Liver (tissue), 8 donors: ENCODE measurements at regions not wholly inside any gene's neighbourhood (a gene's known extent, or its start where the extent isn't known, plus 50 kb on each side); places are given as distances from the start of the nearest gene placed in this dataset.

ENCODE experiments used
- DNase-seq: peaks from one replicate; pipeline ENCODE4 v3.0.0-alpha.2; 2017; ENCODE audit warnings: low spot score
- H3K27ac ChIP-seq, 2 donors: one replicate each; pipeline ENCODE4 v1.7.0; 2013; ENCODE audit warnings: inconsistent platforms in 2 of 2, low read length in 2 of 2, control low read depth in 1 of 2, low read depth in 1 of 2, mild to moderate bottlenecking in 1 of 2
- H3K27me3 ChIP-seq, 4 donors: one replicate each; pipeline versions ENCODE4 v1.6.1 to v1.7.0; 2013; ENCODE audit warnings: low read length in 3 of 4, inconsistent platforms in 1 of 4, mild to moderate bottlenecking in 1 of 4, moderate library complexity in 1 of 4; ENCODE audit not compliant: control insufficient read depth in 4 of 4, insufficient read depth in 4 of 4
- H3K36me3 ChIP-seq, 4 donors: one replicate each; pipeline versions ENCODE4 v1.6.1 to v1.7.0; 2013; ENCODE audit warnings: low read length in 3 of 4, mild to moderate bottlenecking in 3 of 4, low read depth in 1 of 4, moderate library complexity in 1 of 4; ENCODE audit not compliant: control insufficient read depth in 4 of 4, insufficient read depth in 3 of 4
- H3K4me1 ChIP-seq, 4 donors: one replicate each; pipeline versions ENCODE4 v1.6.1 to v1.7.0; 2013; ENCODE audit warnings: low read length in 3 of 4, mild to moderate bottlenecking in 3 of 4, moderate library complexity in 1 of 4; ENCODE audit not compliant: control insufficient read depth in 4 of 4, insufficient read depth in 4 of 4
- H3K4me3 ChIP-seq, 3 donors: one replicate each; pipeline versions ENCODE4 v1.6.1 to v1.7.0; 2013; ENCODE audit warnings: low read length in 3 of 3, control low read depth in 1 of 3, low read depth in 1 of 3, mild to moderate bottlenecking in 1 of 3
- H3K9ac ChIP-seq, 2 donors: one replicate each; pipeline ENCODE4 v1.7.0; 2013; ENCODE audit warnings: low read length in 2 of 2, mild to moderate bottlenecking in 2 of 2, moderate library complexity in 2 of 2, control low read depth in 1 of 2, low read depth in 1 of 2
- H3K9me3 ChIP-seq, 4 donors: one replicate each; pipeline versions ENCODE4 v1.6.1 to v1.7.0; 2013; ENCODE audit warnings: low read length in 3 of 4; ENCODE audit not compliant: control insufficient read depth in 4 of 4
- ATF3 ChIP-seq: IDR thresholded peaks from 2 replicates; pipeline ENCODE4 v1.6.1; 2016; ENCODE audit warnings: antibody characterized with exemption
- CTCF ChIP-seq: fragments of 150-350 bp; IDR thresholded peaks from 2 replicates; pipeline ENCODE4 v1.5.1; 2017; ENCODE audit warnings: improper control_type of control experiment, low read depth, low read length; ENCODE audit not compliant: missing input control
- EGR1 ChIP-seq, 2 donors: IDR thresholded peaks; 2 replicates each; pipeline ENCODE4 v1.6.1; 2016 to 2018; ENCODE audit warnings: antibody characterized with exemption in 2 of 2, low read depth in 2 of 2
- FOXA1 ChIP-seq: IDR thresholded peaks from 2 replicates; pipeline ENCODE4 v1.6.1; 2016; ENCODE audit warnings: antibody characterized with exemption
- FOXA2 ChIP-seq: IDR thresholded peaks from 2 replicates; pipeline ENCODE4 v1.6.1; 2016; ENCODE audit warnings: antibody characterized with exemption
- GABPA ChIP-seq, 2 donors: IDR thresholded peaks in 1 of 2; conservative IDR thresholded peaks in 1 of 2; 2 replicates each; pipeline ENCODE4 v1.6.1; 2016; ENCODE audit warnings: antibody characterized with exemption in 2 of 2, mild to moderate bottlenecking in 1 of 2, moderate library complexity in 1 of 2
- HNF4A ChIP-seq, 2 donors: conservative IDR thresholded peaks; 2 replicates each; pipeline ENCODE4 v1.6.1; 2016; ENCODE audit warnings: antibody characterized with exemption in 2 of 2, mild to moderate bottlenecking in 2 of 2
- HNF4G ChIP-seq: IDR thresholded peaks from 2 replicates; pipeline ENCODE4 v1.6.1; 2016; ENCODE audit warnings: antibody characterized with exemption
- JUND ChIP-seq, 2 donors: IDR thresholded peaks; 2 replicates each; pipeline ENCODE4 v1.6.1; 2016; ENCODE audit warnings: antibody characterized with exemption in 2 of 2
- MAX ChIP-seq: IDR thresholded peaks from 2 replicates; pipeline ENCODE4 v1.6.1; 2016; ENCODE audit warnings: antibody characterized with exemption
- NR2F2 ChIP-seq: IDR thresholded peaks from 2 replicates; pipeline ENCODE4 v1.6.1; 2016; ENCODE audit warnings: antibody characterized with exemption
- RAD21 ChIP-seq, 2 donors: IDR thresholded peaks; 2 replicates each; pipeline ENCODE4 v1.6.1; 2016; ENCODE audit warnings: antibody characterized with exemption in 2 of 2, mild to moderate bottlenecking in 2 of 2
- REST ChIP-seq: IDR thresholded peaks from 2 replicates; pipeline ENCODE4 v1.6.1; 2016; ENCODE audit warnings: antibody characterized with exemption, mild to moderate bottlenecking
- RXRA ChIP-seq, 2 donors: IDR thresholded peaks; 2 replicates each; pipeline ENCODE4 v1.6.1; 2017 to 2018; ENCODE audit warnings: antibody characterized with exemption in 2 of 2, mild to moderate bottlenecking in 1 of 2
- SP1 ChIP-seq: IDR thresholded peaks from 2 replicates; pipeline ENCODE4 v1.6.1; 2018; ENCODE audit warnings: antibody characterized with exemption, mild to moderate bottlenecking
- TAF1 ChIP-seq: conservative IDR thresholded peaks from 2 replicates; pipeline ENCODE4 v1.6.1; 2016; ENCODE audit warnings: antibody characterized with exemption, mild to moderate bottlenecking
- YY1 ChIP-seq: IDR thresholded peaks from 2 replicates; pipeline ENCODE4 v1.6.1; 2016; ENCODE audit warnings: antibody characterized with exemption, mild to moderate bottlenecking
- WGBS: extraction: QIAGEN DNeasy Blood & Tissue Kit; methylation state at CpG from one replicate; pipeline ENCODE4 v1.1.7; 2013; 5-methylcytosine and 5-hydroxymethylcytosine counted together
- TF ChIP-seq, protein P1 (sequence below): IDR thresholded peaks from 2 replicates; pipeline ENCODE4 v1.6.1; 2016; ENCODE audit warnings: antibody characterized with exemption
- donor health status: healthy.
- donor health status: healthy.
- donor health status: healthy.
- donor health status: healthy.
- donor health status: healthy.

- no peak overlapping the region for H3K9ac ChIP-seq
- TF ChIP-seq HNF4A (conservative IDR thresholded peaks at IDR 0.05): no peak
- no peak for TF ChIP-seq EGR1 (IDR thresholded peaks at IDR 0.05; ENCODE audit: low read depth in 2 of 2)
- TF ChIP-seq, protein P1, sequence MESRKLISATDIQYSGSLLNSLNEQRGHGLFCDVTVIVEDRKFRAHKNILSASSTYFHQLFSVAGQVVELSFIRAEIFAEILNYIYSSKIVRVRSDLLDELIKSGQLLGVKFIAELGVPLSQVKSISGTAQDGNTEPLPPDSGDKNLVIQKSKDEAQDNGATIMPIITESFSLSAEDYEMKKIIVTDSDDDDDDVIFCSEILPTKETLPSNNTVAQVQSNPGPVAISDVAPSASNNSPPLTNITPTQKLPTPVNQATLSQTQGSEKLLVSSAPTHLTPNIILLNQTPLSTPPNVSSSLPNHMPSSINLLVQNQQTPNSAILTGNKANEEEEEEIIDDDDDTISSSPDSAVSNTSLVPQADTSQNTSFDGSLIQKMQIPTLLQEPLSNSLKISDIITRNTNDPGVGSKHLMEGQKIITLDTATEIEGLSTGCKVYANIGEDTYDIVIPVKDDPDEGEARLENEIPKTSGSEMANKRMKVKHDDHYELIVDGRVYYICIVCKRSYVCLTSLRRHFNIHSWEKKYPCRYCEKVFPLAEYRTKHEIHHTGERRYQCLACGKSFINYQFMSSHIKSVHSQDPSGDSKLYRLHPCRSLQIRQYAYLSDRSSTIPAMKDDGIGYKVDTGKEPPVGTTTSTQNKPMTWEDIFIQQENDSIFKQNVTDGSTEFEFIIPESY: no peak
- no peak for TF ChIP-seq GABPA (IDR thresholded peaks at IDR 0.05 in 1 of 2, conservative IDR thresholded peaks at IDR 0.05 in 1 of 2)
- no peak for TF ChIP-seq FOXA1
- TF ChIP-seq RAD21 (IDR thresholded peaks at IDR 0.05): no peak
- no peak for TF ChIP-seq TAF1
- TF ChIP-seq CTCF: no peak
- TF ChIP-seq JUND (IDR thresholded peaks at IDR 0.05): no peak
- TF ChIP-seq SP1: no peak
- TF ChIP-seq MAX: no peak
- TF ChIP-seq HNF4G: no peak
- no peak for TF ChIP-seq ATF3
- H3K36me3 ChIP-seq: no peaks in the 10 kb centered on the region
- H3K4me3 ChIP-seq: no peak overlapping the region
- no peaks in the 10 kb centered on the region for H3K9me3 ChIP-seq
- no peak overlapping the region for H3K27ac ChIP-seq
- no peaks in the 10 kb centered on the region for H3K4me1 ChIP-seq
- no peaks in the 10 kb centered on the region for H3K27me3 ChIP-seq
- no peak for DNase-seq
- 87% methylated on average over 3 of the region's 3 CpGs for WGBS
These were observed 510.2 kb downstream of the SPATA31D1 start for GRCh38 chr9:82498541-82499317.

GRCh38 chr9:82499337-82499736 is 510.8 kb downstream of the SPATA31D1 start:
- Histone ChIP-seq H3K4me3 (no peak overlapping the region), H3K27ac (no peak overlapping the region), H3K9ac (no peak overlapping the region), H3K36me3 (no peaks in the 10 kb centered on the region), H3K27me3 (no peaks in the 10 kb centered on the region), H3K4me1 (no peaks in the 10 kb centered on the region), H3K9me3 (no peaks in the 10 kb centered on the region)
- no peak for TF ChIP-seq TAF1
- no peak for TF ChIP-seq YY1
- TF ChIP-seq ATF3: no peak
- TF ChIP-seq RXRA (IDR thresholded peaks at IDR 0.05): no peak
- no peak for TF ChIP-seq NR2F2
- TF ChIP-seq, protein P1: no peak
- TF ChIP-seq RAD21 (IDR thresholded peaks at IDR 0.05): no peak
- no peak for TF ChIP-seq REST
- no peak for TF ChIP-seq FOXA2
- DNase-seq: no peak
